IgD-negative memory B cell (primary cell): ENCODE measurements at regions not wholly inside any gene's neighbourhood (a gene's known extent, or its start where the extent isn't known, plus 50 kb on each side); places are given as distances from the start of the nearest gene placed in this dataset.

Experiments
- H3K27ac Mint-ChIP-seq, 3 donors: one replicate each; pipeline ENCODE4 v1.8.0; 2020 to 2022; ENCODE audit warnings: mild to moderate bottlenecking in 3 of 3, mixed read lengths in 3 of 3, moderate library complexity in 1 of 3
- H3K27me3 Mint-ChIP-seq: one replicate; pipeline ENCODE4 v1.8.0; 2021; ENCODE audit warnings: mixed read lengths
- H3K36me3 Mint-ChIP-seq: one replicate; pipeline ENCODE4 v1.8.0; 2020; ENCODE audit warnings: mild to moderate bottlenecking, mixed read lengths
- H3K4me1 Mint-ChIP-seq, 3 donors: one replicate each; pipeline ENCODE4 v1.8.0; 2020 to 2022; ENCODE audit warnings: mixed read lengths in 3 of 3, mild to moderate bottlenecking in 1 of 3
- H3K4me3 Mint-ChIP-seq, 4 donors: one replicate each; pipeline ENCODE4 v1.8.0; 2020 to 2022; ENCODE audit warnings: mild to moderate bottlenecking in 4 of 4, mixed read lengths in 4 of 4, moderate library complexity in 3 of 4
- H3K9me3 Mint-ChIP-seq, 3 donors: one replicate each; pipeline ENCODE4 v1.8.0; 2020 to 2021; ENCODE audit warnings: mixed read lengths in 3 of 3, mild to moderate bottlenecking in 1 of 3

- H3K9me3 Mint-ChIP-seq: peaks cover 0 to 3% (median 2%) of the 10 kb centered on the region in 3 donors
- H3K27me3 Mint-ChIP-seq: peaks cover 10% of the 10 kb centered on the region
- peak overlapping the region in 1 of 3 donors; percentile 1 for H3K27ac Mint-ChIP-seq
- H3K4me1 Mint-ChIP-seq: no peaks in the 10 kb centered on the region
- no peak overlapping the region for H3K4me3 Mint-ChIP-seq
- H3K36me3 Mint-ChIP-seq: no peaks in the 10 kb centered on the region
Observed at GRCh38 chr6:150537893-150538292, 61.8 kb upstream of the PLEKHG1 start.

GRCh38 chr6:150539111-150539510, 60.6 kb upstream of the PLEKHG1 start:
- no peak overlapping the region for H3K4me3 Mint-ChIP-seq
- H3K36me3 Mint-ChIP-seq: no peaks in the 10 kb centered on the region
- H3K4me1 Mint-ChIP-seq: no peaks in the 10 kb centered on the region
- H3K9me3 Mint-ChIP-seq: peaks cover 0 to 3% (median 2%) of the 10 kb centered on the region in 3 donors
- H3K27me3 Mint-ChIP-seq: peaks cover 13% of the 10 kb centered on the region
- no peak overlapping the region for H3K27ac Mint-ChIP-seq

- Mint-ChIP-seq H3K4me1 (no peaks in the 10 kb centered on the region), H3K36me3 (no peaks in the 10 kb centered on the region), H3K27me3 (peaks cover 11% of the 10 kb centered on the region), H3K27ac (no peak overlapping the region), H3K9me3 (peaks cover 0 to 3% (median 2%) of the 10 kb centered on the region in 3 donors), H3K4me3 (no peak overlapping the region)
Observed at GRCh38 chr6:150539568-150539967, 60.1 kb upstream of the PLEKHG1 start.

- H3K4me1 Mint-ChIP-seq: no peaks in the 10 kb centered on the region
- H3K9me3 Mint-ChIP-seq: peaks cover 0 to 3% (median 2%) of the 10 kb centered on the region in 3 donors
- peaks cover 8% of the 10 kb centered on the region for H3K27me3 Mint-ChIP-seq
- no peak overlapping the region for H3K27ac Mint-ChIP-seq
- no peaks in the 10 kb centered on the region for H3K36me3 Mint-ChIP-seq
- no peak overlapping the region for H3K4me3 Mint-ChIP-seq
Observed at GRCh38 chr6:150541576-150541975, 58.1 kb upstream of the PLEKHG1 start.

- Mint-ChIP-seq H3K36me3 (no peaks in the 10 kb centered on the region), H3K4me1 (no peaks in the 10 kb centered on the region), H3K27ac (no peak overlapping the region), H3K4me3 (no peak overlapping the region), H3K9me3 (peaks cover 0 to 1% (median 0%) of the 10 kb centered on the region in 3 donors), H3K27me3 (peaks cover 8% of the 10 kb centered on the region)
Observed at GRCh38 chr6:150543178-150543577, 56.5 kb upstream of the PLEKHG1 start.

GRCh38 chr6:150544793-150545192, 54.9 kb upstream of the PLEKHG1 start:
- Mint-ChIP-seq H3K36me3 (no peaks in the 10 kb centered on the region), H3K27me3 (peaks cover 7% of the 10 kb centered on the region), H3K27ac (no peak overlapping the region), H3K4me3 (no peak overlapping the region), H3K9me3 (no peaks in the 10 kb centered on the region), H3K4me1 (no peaks in the 10 kb centered on the region)

- Mint-ChIP-seq H3K9me3 (no peaks in the 10 kb centered on the region), H3K4me1 (peaks cover 0 to 1% (median 0%) of the 10 kb centered on the region in 3 donors), H3K27ac (no peak overlapping the region), H3K27me3 (peaks cover 4% of the 10 kb centered on the region), H3K36me3 (no peaks in the 10 kb centered on the region), H3K4me3 (no peak overlapping the region)
Observed at GRCh38 chr6:150546457-150546856, 53.2 kb upstream of the PLEKHG1 start.

GRCh38 chr6:150547502-150548222, 52.0 kb upstream of the PLEKHG1 start:
- H3K27me3 Mint-ChIP-seq: peaks cover 4% of the 10 kb centered on the region
- no peaks in the 10 kb centered on the region for H3K9me3 Mint-ChIP-seq
- no peak overlapping the region for H3K4me3 Mint-ChIP-seq
- H3K27ac Mint-ChIP-seq: no peak overlapping the region
- H3K4me1 Mint-ChIP-seq: peaks cover 0 to 1% (median 0%) of the 10 kb centered on the region in 3 donors
- H3K36me3 Mint-ChIP-seq: peaks cover 2% of the 10 kb centered on the region

GRCh38 chr6:150548330-150548729, 51.4 kb upstream of the PLEKHG1 start:
- Mint-ChIP-seq H3K9me3 (no peaks in the 10 kb centered on the region), H3K36me3 (peaks cover 2% of the 10 kb centered on the region), H3K27me3 (peaks cover 6% of the 10 kb centered on the region), H3K27ac (no peak overlapping the region), H3K4me3 (no peak overlapping the region), H3K4me1 (peaks cover 0 to 1% (median 0%) of the 10 kb centered on the region in 3 donors)

- no peak overlapping the region for H3K27ac Mint-ChIP-seq
- H3K27me3 Mint-ChIP-seq: peaks cover 5% of the 10 kb centered on the region
- no peak overlapping the region for H3K4me3 Mint-ChIP-seq
- peaks cover 2% of the 10 kb centered on the region for H3K36me3 Mint-ChIP-seq
- H3K4me1 Mint-ChIP-seq: peaks cover 0 to 1% (median 0%) of the 10 kb centered on the region in 3 donors
- no peaks in the 10 kb centered on the region for H3K9me3 Mint-ChIP-seq
Observed at GRCh38 chr6:150549007-150549406, 50.7 kb upstream of the PLEKHG1 start.

- H3K27me3 Mint-ChIP-seq: peaks cover 5% of the 10 kb centered on the region
- no peak overlapping the region for H3K4me3 Mint-ChIP-seq
- H3K9me3 Mint-ChIP-seq: no peaks in the 10 kb centered on the region
- H3K4me1 Mint-ChIP-seq: peaks cover 0 to 1% (median 0%) of the 10 kb centered on the region in 3 donors
- peak overlapping the region in 1 of 3 donors; percentile 2 for H3K27ac Mint-ChIP-seq
- peaks cover 2% of the 10 kb centered on the region for H3K36me3 Mint-ChIP-seq
Observed at GRCh38 chr6:150549674-150550101, 50.0 kb upstream of the PLEKHG1 start.
